AG09319 (cell line): ENCODE measurements at regions not wholly inside any gene's neighbourhood (a gene's known extent, or its start where the extent isn't known, plus 50 kb on each side); places are given as distances from the start of the nearest gene placed in this dataset.

Experiments used
- DNase-seq: peaks from one replicate; pipeline ENCODE4 v3.0.0-alpha.2; 2010; ENCODE audit warnings: low read depth; ENCODE audit errors: extremely low read depth
- CTCF ChIP-seq: IDR thresholded peaks from 2 replicates; pipeline ENCODE4 v1.5.1; 2011; ENCODE audit warnings: low read depth, mild to moderate bottlenecking, inconsistent platforms, low read length, moderate library complexity

DNA sequence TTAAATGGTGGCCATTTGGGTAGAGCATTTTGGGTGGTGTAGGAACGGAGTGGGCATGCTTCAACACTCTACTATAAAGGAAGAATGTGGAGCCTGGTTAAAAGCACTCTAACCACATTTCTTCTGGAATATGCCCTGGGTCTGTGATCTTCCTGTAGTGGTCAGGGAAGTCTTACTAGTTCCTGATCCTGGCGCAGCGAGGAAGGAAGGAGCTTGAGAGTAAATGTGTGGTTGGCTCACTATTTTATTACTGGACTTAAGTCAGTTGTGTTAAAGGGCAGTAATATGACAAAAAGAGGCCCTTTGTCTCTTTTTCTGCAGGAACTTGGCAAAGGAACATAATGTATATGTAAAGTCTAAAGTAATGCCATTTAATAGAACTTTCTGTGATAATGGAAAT lies 197.6 kb upstream of the ZPLD1 start:
- TF ChIP-seq CTCF: no peak
- no peak for DNase-seq

DNA sequence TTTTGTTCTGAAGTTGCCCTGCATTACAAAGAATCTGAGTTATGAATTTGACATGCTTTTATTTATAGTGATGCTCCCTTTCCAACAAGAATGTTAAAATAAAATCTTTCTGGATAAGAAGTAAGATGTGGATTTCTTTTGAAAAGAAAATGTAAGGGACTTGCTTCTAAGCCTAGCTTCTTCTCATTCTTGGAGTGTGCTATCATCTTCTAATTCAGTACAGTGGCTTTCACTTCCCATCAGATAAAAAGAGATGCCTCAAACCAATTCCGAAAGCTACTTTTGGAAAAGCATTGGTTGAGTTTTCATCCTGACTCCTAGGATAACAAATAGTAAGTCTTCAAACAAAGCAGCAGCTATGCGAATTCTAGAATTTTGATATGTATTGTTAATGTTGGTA lies 197.0 kb upstream of the ZPLD1 start:
- TF ChIP-seq CTCF: no peak

GRCh38 chr3:102238362-102238761 lies 196.5 kb upstream of the ZPLD1 start:
- no peak for DNase-seq
- no peak for TF ChIP-seq CTCF

More for the DNA sequence above, 197.0 kb upstream of the ZPLD1 start:
- DNase-seq: no peak

- DNase-seq: no peak
- TF ChIP-seq CTCF: no peak
Measured at GRCh38 chr3:102240720-102241119, 194.1 kb upstream of the ZPLD1 start.

DNA sequence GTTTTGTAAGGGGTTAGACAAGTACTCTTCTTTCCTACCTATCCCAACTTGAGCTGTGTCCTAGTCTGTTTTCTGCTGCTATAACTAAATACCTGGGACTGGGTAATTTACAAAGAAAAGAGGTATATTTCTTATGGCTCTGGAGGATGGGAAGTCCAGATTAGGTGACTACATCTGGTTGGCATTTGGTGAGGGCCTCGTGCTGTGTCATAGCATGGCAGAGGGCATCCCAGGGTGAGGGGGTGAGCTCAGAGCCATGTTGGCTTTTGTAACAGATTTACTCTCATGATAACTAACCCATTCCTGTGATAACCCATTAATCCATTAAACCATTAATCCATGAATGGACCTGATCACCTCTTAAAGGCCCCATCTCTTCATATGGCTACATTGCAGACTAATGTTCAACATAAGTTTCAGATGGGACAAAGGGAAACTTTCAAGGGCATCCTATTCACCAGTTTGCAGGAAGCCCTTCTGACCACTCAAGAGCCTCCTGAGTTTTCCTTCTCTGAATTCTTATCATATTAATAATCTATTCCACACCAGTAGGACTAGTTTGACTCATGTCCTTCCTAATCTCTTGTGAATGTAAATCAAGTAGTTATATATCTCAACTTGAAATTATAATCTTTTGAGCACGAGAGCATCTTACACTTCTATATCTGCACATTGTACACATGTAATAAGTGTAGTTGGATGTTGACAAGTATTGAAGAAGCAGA lies 185.7 kb upstream of the ZPLD1 start:
- DNase-seq: no peak
- no peak for TF ChIP-seq CTCF

GRCh38 chr3:102255736-102256135 lies 179.1 kb upstream of the ZPLD1 start:
- no peak for TF ChIP-seq CTCF
- no peak for DNase-seq

DNA sequence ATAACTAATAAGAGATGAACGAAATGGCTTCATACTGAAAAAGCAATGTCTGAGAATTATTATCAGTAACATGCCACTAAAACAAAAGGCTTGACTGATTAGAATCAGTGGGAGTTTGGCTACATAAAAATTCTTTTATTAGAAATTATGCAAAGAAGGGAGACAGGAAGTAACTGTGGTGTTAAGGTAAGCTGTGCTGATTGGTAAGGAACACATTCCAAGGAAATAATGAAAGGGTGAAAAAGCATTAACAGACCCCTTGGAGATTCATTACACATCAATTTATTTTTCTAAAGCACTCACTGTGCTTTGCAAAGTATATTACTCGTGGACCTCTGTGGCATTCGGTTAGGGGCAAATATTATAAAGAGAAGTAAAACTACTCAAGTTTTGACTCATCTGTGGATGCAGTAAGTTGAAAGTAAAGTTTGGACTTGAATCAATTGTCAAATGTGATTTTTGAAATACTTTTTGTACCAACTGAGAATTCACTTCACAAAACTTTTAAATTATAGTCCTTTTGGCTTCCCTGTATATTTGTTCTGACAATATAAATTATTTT lies 176.1 kb upstream of the ZPLD1 start:
- DNase-seq: no peak
- no peak for TF ChIP-seq CTCF
